ENCODE measurements at regions not wholly inside any gene's neighbourhood (a gene's known extent, or its start where the extent isn't known, plus 50 kb on each side); places are given as distances from the start of the nearest gene placed in this dataset.

GRCh38 chr7:156080046-156080445 is 267.8 kb upstream of the SHH start:
- H3K9me3 ChIP-seq (ENCODE audit: control insufficient read depth in 1 of 2, low read length in 2 of 2): no peaks in the 10 kb centered on the region
- no peaks in the 10 kb centered on the region for H3K27me3 ChIP-seq (ENCODE audit: low read depth, low read length)
- no peaks in the 10 kb centered on the region for H3K36me3 ChIP-seq (ENCODE audit: control insufficient read depth in 1 of 2, insufficient read depth in 2 of 2, low read length in 2 of 2)
- H3K4me1 ChIP-seq (ENCODE audit: control insufficient read depth in 1 of 2, insufficient read depth in 2 of 2, low read length in 2 of 2): no peaks in the 10 kb centered on the region
- H3K27ac ChIP-seq (ENCODE audit: low read length): no peak overlapping the region
- no peak overlapping the region for H3K4me3 ChIP-seq (ENCODE audit: low read depth in 1 of 2, low read length in 2 of 2)

DNA sequence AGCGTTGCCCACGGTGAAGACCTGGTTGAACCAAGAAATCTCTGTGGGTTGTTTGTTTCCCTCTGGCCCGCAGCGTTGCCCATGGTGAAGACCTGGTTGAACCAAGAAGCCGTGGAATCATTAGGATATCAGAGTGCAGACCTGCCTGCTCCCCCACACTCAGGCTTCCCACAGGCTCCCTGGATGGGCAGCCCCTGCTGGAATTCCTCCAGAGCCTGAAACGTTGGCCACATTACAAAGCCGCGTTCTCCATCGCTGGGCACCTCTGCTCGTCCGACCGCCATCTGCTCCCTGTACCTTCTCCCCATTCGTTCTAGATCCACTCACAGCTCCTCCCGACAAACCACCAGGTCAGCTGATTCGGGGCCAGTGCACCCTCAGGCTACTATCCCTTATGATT is 266.9 kb upstream of the SHH start:
- H3K4me3 ChIP-seq (ENCODE audit: low read depth in 1 of 2, low read length in 2 of 2): no peak overlapping the region
- H3K9me3 ChIP-seq (ENCODE audit: control insufficient read depth in 1 of 2, low read length in 2 of 2): no peaks in the 10 kb centered on the region
- no peak overlapping the region for H3K27ac ChIP-seq (ENCODE audit: low read length)
- H3K4me1 ChIP-seq (ENCODE audit: control insufficient read depth in 1 of 2, insufficient read depth in 2 of 2, low read length in 2 of 2): no peaks in the 10 kb centered on the region
- no peaks in the 10 kb centered on the region for H3K36me3 ChIP-seq (ENCODE audit: control insufficient read depth in 1 of 2, insufficient read depth in 2 of 2, low read length in 2 of 2)
- no peaks in the 10 kb centered on the region for H3K27me3 ChIP-seq (ENCODE audit: low read depth, low read length)

DNA sequence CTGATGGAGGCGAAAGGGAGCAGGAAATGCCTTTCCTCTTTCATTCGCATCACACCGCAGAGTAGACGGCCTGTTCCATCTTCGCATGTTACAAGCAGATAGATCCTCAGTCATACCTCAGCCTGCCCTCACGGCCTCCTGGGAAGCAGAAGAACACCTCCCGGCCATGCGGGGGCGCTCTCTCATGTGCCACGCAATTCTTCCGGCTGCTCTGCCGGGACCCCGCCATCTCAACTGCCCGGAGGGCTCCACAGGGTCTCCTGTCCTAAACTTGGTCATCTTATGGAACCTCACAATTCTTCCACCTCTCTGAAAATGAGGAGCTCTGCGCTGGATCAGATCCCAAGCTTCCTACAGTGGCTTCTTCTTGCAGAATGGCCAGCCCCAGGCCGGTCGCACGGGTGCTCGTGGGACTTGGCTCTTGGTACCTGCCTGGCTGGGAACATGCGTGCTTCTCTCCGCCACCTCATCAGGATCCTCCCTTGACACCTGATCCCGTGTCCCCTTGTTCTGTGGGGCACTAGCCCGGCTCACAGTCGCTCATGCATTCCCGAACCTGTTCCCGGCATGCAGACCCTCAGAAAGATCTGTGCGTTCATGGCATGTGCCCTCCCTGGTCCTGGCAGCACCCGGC is 262.8 kb upstream of the SHH start:
- Histone ChIP-seq H3K4me3 (ENCODE audit: low read depth in 1 of 2, low read length in 2 of 2) (no peak overlapping the region), H3K4me1 (ENCODE audit: control insufficient read depth in 1 of 2, insufficient read depth in 2 of 2, low read length in 2 of 2) (no peaks in the 10 kb centered on the region), H3K27ac (ENCODE audit: low read length) (no peak overlapping the region), H3K27me3 (ENCODE audit: low read depth, low read length) (no peaks in the 10 kb centered on the region), H3K9me3 (ENCODE audit: control insufficient read depth in 1 of 2, low read length in 2 of 2) (no peaks in the 10 kb centered on the region), H3K36me3 (ENCODE audit: control insufficient read depth in 1 of 2, insufficient read depth in 2 of 2, low read length in 2 of 2) (no peaks in the 10 kb centered on the region)

- H3K27ac ChIP-seq (ENCODE audit: low read length): no peak overlapping the region
- no peak overlapping the region for H3K4me3 ChIP-seq (ENCODE audit: low read depth in 1 of 2, low read length in 2 of 2)
- no peaks in the 10 kb centered on the region for H3K27me3 ChIP-seq (ENCODE audit: low read depth, low read length)
- no peaks in the 10 kb centered on the region for H3K4me1 ChIP-seq (ENCODE audit: control insufficient read depth in 1 of 2, insufficient read depth in 2 of 2, low read length in 2 of 2)
- H3K9me3 ChIP-seq (ENCODE audit: control insufficient read depth in 1 of 2, low read length in 2 of 2): no peaks in the 10 kb centered on the region
- no peaks in the 10 kb centered on the region for H3K36me3 ChIP-seq (ENCODE audit: control insufficient read depth in 1 of 2, insufficient read depth in 2 of 2, low read length in 2 of 2)
These were observed 261.8 kb upstream of the SHH start for GRCh38 chr7:156074084-156074483.

DNA sequence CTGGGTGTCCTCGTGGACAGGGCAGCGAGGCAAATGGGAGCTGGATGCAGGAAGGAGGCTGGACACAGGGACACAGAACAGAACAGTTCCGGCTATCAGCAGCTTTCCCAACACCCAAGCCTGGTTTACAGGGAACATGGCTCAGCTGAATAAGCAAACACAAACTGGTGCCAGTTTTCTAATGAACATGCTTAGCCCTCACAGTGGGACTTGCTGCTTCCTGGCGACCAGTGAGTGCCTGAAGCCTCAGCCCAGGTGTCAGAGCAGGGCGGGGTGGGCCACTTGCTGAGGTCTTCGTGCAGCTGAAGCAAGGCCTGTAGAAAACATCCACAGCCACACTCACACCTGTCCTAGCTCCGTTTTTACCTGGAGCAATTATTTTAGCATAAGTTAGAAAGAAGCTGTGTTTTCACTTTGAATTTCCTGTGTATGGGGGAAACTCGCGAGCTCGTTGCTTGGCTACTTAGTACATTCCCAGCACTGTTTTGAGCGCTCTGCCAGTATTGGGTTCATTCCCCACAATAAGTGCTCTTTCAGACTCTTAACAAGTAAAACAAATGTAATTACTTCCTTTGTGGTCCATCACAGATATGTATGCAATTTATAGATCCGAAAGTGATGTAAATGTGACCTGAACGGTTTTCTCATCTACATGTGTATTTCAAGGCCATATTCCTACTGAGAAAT is 261.2 kb upstream of the SHH start:
- Histone ChIP-seq H3K27me3 (ENCODE audit: low read depth, low read length) (no peaks in the 10 kb centered on the region), H3K4me1 (ENCODE audit: control insufficient read depth in 1 of 2, insufficient read depth in 2 of 2, low read length in 2 of 2) (no peaks in the 10 kb centered on the region), H3K4me3 (ENCODE audit: low read depth in 1 of 2, low read length in 2 of 2) (no peak overlapping the region), H3K27ac (ENCODE audit: low read length) (no peak overlapping the region), H3K9me3 (ENCODE audit: control insufficient read depth in 1 of 2, low read length in 2 of 2) (no peaks in the 10 kb centered on the region), H3K36me3 (ENCODE audit: control insufficient read depth in 1 of 2, insufficient read depth in 2 of 2, low read length in 2 of 2) (no peaks in the 10 kb centered on the region)

GRCh38 chr7:156071612-156072011 is 259.3 kb upstream of the SHH start:
- H3K36me3 ChIP-seq (ENCODE audit: control insufficient read depth in 1 of 2, insufficient read depth in 2 of 2, low read length in 2 of 2): no peaks in the 10 kb centered on the region

GRCh38 chr7:156069891-156070290 is 257.6 kb upstream of the SHH start:
- Histone ChIP-seq H3K9me3 (ENCODE audit: control insufficient read depth in 1 of 2, low read length in 2 of 2) (no peaks in the 10 kb centered on the region), H3K4me3 (ENCODE audit: low read depth in 1 of 2, low read length in 2 of 2) (no peak overlapping the region), H3K36me3 (ENCODE audit: control insufficient read depth in 1 of 2, insufficient read depth in 2 of 2, low read length in 2 of 2) (no peaks in the 10 kb centered on the region), H3K4me1 (ENCODE audit: control insufficient read depth in 1 of 2, insufficient read depth in 2 of 2, low read length in 2 of 2) (no peaks in the 10 kb centered on the region), H3K27ac (ENCODE audit: low read length) (no peak overlapping the region), H3K27me3 (ENCODE audit: low read depth, low read length) (no peaks in the 10 kb centered on the region)

More at GRCh38 chr7:156071612-156072011, 259.3 kb upstream of the SHH start:
- Histone ChIP-seq H3K27ac (ENCODE audit: low read length) (no peak overlapping the region), H3K9me3 (ENCODE audit: control insufficient read depth in 1 of 2, low read length in 2 of 2) (no peaks in the 10 kb centered on the region), H3K4me3 (ENCODE audit: low read depth in 1 of 2, low read length in 2 of 2) (no peak overlapping the region), H3K27me3 (ENCODE audit: low read depth, low read length) (no peaks in the 10 kb centered on the region), H3K4me1 (ENCODE audit: control insufficient read depth in 1 of 2, insufficient read depth in 2 of 2, low read length in 2 of 2) (no peaks in the 10 kb centered on the region)

DNA sequence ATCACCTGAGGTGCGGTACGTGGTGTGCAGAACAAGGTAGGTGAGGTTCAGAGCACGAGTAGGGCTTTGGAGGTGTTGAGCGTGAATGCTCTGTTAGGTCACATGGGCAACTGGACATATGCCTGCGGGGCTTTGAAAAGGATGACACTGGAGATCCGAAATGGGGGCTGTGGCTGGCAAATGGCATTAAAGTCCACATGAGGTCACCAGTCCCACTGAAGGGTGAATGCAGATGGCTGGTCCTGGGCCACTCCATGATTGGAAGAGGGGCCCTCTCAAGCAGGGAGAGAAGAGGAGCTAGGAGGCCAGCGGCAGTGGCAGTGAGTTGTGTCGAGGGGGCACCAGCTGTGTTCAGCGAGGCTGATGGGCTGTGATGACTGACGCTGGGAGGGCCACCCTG is 254.9 kb upstream of the SHH start:
- Histone ChIP-seq H3K9me3 (ENCODE audit: control insufficient read depth in 1 of 2, low read length in 2 of 2) (no peaks in the 10 kb centered on the region), H3K4me3 (ENCODE audit: low read depth in 1 of 2, low read length in 2 of 2) (no peak overlapping the region), H3K36me3 (ENCODE audit: control insufficient read depth in 1 of 2, insufficient read depth in 2 of 2, low read length in 2 of 2) (no peaks in the 10 kb centered on the region), H3K4me1 (ENCODE audit: control insufficient read depth in 1 of 2, insufficient read depth in 2 of 2, low read length in 2 of 2) (no peaks in the 10 kb centered on the region), H3K27me3 (ENCODE audit: low read depth, low read length) (no peaks in the 10 kb centered on the region), H3K27ac (ENCODE audit: low read length) (no peak overlapping the region)

DNA sequence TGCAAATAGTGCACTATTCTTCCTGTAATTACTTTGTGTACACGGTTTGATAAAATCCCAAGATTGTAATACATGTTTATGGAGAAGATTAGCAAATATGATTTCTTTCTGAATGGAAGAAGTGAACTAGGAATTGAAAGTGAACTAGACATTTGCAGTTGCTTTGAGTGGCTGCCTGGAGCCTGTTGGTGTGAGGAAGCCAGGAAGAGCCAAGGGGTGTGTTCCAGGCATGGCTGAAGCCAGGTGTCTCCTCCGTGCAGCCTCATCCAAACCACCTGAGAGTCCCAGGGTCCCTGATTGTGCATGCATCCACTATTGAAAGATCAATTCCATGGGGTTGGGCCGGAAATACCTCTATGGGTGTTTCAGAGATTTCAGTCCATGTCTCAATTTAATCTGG is 253.1 kb upstream of the SHH start:
- Histone ChIP-seq H3K27me3 (ENCODE audit: low read depth, low read length) (no peaks in the 10 kb centered on the region), H3K9me3 (ENCODE audit: control insufficient read depth in 1 of 2, low read length in 2 of 2) (no peaks in the 10 kb centered on the region), H3K4me1 (ENCODE audit: control insufficient read depth in 1 of 2, insufficient read depth in 2 of 2, low read length in 2 of 2) (no peaks in the 10 kb centered on the region), H3K27ac (ENCODE audit: low read length) (no peak overlapping the region), H3K4me3 (ENCODE audit: low read depth in 1 of 2, low read length in 2 of 2) (no peak overlapping the region), H3K36me3 (ENCODE audit: control insufficient read depth in 1 of 2, insufficient read depth in 2 of 2, low read length in 2 of 2) (no peaks in the 10 kb centered on the region)

DNA sequence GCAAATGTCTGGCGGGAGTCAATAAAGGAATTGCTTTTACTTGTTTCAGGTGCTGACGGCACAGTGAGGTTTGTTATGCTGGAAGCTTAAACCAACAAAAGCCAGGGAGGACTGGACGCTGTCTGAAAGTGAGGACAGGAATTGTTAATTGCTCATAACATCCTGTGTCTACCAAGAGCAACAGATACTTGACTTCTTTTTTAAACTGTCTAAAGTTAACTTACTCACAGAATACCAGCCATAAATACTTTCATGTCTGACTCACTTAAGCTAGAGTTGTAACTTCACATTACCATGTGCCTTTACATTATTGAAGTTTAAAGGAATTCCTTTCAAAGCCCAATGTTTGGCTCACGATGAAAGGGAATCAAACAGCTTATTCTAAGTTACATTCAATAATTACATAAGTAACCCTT is 252.7 kb upstream of the SHH start:
- no peaks in the 10 kb centered on the region for H3K27me3 ChIP-seq (ENCODE audit: low read depth, low read length)
- no peaks in the 10 kb centered on the region for H3K36me3 ChIP-seq (ENCODE audit: control insufficient read depth in 1 of 2, insufficient read depth in 2 of 2, low read length in 2 of 2)
- no peak overlapping the region for H3K4me3 ChIP-seq (ENCODE audit: low read depth in 1 of 2, low read length in 2 of 2)
- H3K27ac ChIP-seq (ENCODE audit: low read length): no peak overlapping the region
- H3K9me3 ChIP-seq (ENCODE audit: control insufficient read depth in 1 of 2, low read length in 2 of 2): no peaks in the 10 kb centered on the region
- H3K4me1 ChIP-seq (ENCODE audit: control insufficient read depth in 1 of 2, insufficient read depth in 2 of 2, low read length in 2 of 2): no peaks in the 10 kb centered on the region

GRCh38 chr7:156063241-156063810 is 251.1 kb upstream of the SHH start:
- no peaks in the 10 kb centered on the region for H3K9me3 ChIP-seq (ENCODE audit: control insufficient read depth in 1 of 2, low read length in 2 of 2)
- no peak overlapping the region for H3K27ac ChIP-seq (ENCODE audit: low read length)
- H3K36me3 ChIP-seq (ENCODE audit: control insufficient read depth in 1 of 2, insufficient read depth in 2 of 2, low read length in 2 of 2): no peaks in the 10 kb centered on the region
- no peaks in the 10 kb centered on the region for H3K27me3 ChIP-seq (ENCODE audit: low read depth, low read length)
- no peak overlapping the region for H3K4me3 ChIP-seq (ENCODE audit: low read depth in 1 of 2, low read length in 2 of 2)
- no peaks in the 10 kb centered on the region for H3K4me1 ChIP-seq (ENCODE audit: control insufficient read depth in 1 of 2, insufficient read depth in 2 of 2, low read length in 2 of 2)
